Endodermal cell (in vitro differentiated cells): ENCODE measurements at regions not wholly inside any gene's neighbourhood (a gene's known extent, or its start where the extent isn't known, plus 50 kb on each side); places are given as distances from the start of the nearest gene placed in this dataset.

Source experiments
- DNase-seq: peaks from one replicate; pipeline ENCODE4 v3.0.0-alpha.2; 2017
- H3K27ac ChIP-seq: 2 replicates; pipeline ENCODE4 v1.5.1; 2013; ENCODE audit warnings: mild to moderate bottlenecking, low read depth, low read length, moderate library complexity
- H3K27me3 ChIP-seq: 2 replicates; pipeline ENCODE4 v1.6.1; 2013; ENCODE audit warnings: mild to moderate bottlenecking, low read length, moderate library complexity; ENCODE audit not compliant: insufficient read depth, control insufficient read depth, poor library complexity, severe bottlenecking
- H3K36me3 ChIP-seq: 2 replicates; pipeline ENCODE4 v1.7.0; 2013; ENCODE audit warnings: mild to moderate bottlenecking, low read length, moderate library complexity; ENCODE audit not compliant: control insufficient read depth, insufficient read depth
- H3K4me1 ChIP-seq: one replicate; pipeline ENCODE4 v1.7.0; 2013; ENCODE audit warnings: low read length; ENCODE audit not compliant: control insufficient read depth, insufficient read depth
- H3K4me3 ChIP-seq: 2 replicates; pipeline ENCODE4 v1.5.1; 2013; ENCODE audit warnings: mild to moderate bottlenecking, low read length, moderate library complexity
- H3K9ac ChIP-seq: 2 replicates; pipeline ENCODE4 v1.6.1; 2013; ENCODE audit warnings: mild to moderate bottlenecking, low read length, moderate library complexity; ENCODE audit not compliant: poor library complexity, severe bottlenecking; ENCODE audit errors: extremely low read depth
- H3K9me3 ChIP-seq: 2 replicates; pipeline ENCODE4 v1.6.1; 2013; ENCODE audit warnings: mild to moderate bottlenecking, low read length, moderate library complexity; ENCODE audit not compliant: control insufficient read depth
- H3K27ac Mint-ChIP-seq: 2 replicates; pipeline ENCODE4 v1.8.0; 2020; ENCODE audit warnings: mixed read lengths
- H3K27me3 Mint-ChIP-seq: 2 replicates; pipeline ENCODE4 v1.8.0; 2021; ENCODE audit warnings: mild to moderate bottlenecking, mixed read lengths; ENCODE audit not compliant: insufficient read depth
- H3K36me3 Mint-ChIP-seq: 2 replicates; pipeline ENCODE4 v1.8.0; 2020; ENCODE audit warnings: low read depth, mixed read lengths
- H3K4me1 Mint-ChIP-seq: 2 replicates; pipeline ENCODE4 v1.8.0; 2020; ENCODE audit warnings: mixed read lengths
- H3K4me3 Mint-ChIP-seq: 2 replicates; pipeline ENCODE4 v1.8.0; 2020; ENCODE audit warnings: mild to moderate bottlenecking, moderate library complexity, mixed read lengths
- H3K9me3 Mint-ChIP-seq: 2 replicates; pipeline ENCODE4 v1.8.0; 2020; ENCODE audit warnings: mild to moderate bottlenecking, mixed read lengths
- CTCF ChIP-seq: fragments of 200-600 bp; sonication (generic); conservative IDR thresholded peaks from 2 replicates; pipeline ENCODE4 v1.5.0; 2021; ENCODE audit warnings: antibody characterized with exemption, mild to moderate bottlenecking
- WGBS, 2 experiments: methylation state at CpG; one replicate each; pipeline versions ENCODE4 v1.1.5 to v1.1.7; 2013; ENCODE audit warnings: missing lambda C conversion rate in 2 of 2, mixed read lengths in 1 of 2; ENCODE audit not compliant: insufficient coverage in 1 of 2, insufficient read length in 1 of 2; 5-methylcytosine and 5-hydroxymethylcytosine counted together

- H3K27me3 Mint-ChIP-seq: no peaks in the 10 kb centered on the region
- H3K4me1 Mint-ChIP-seq: no peaks in the 10 kb centered on the region
- Histone ChIP-seq H3K27ac (no peak overlapping the region), H3K4me3 (no peak overlapping the region), H3K4me1 (no peaks in the 10 kb centered on the region), H3K9me3 (peaks cover 6% of the 10 kb centered on the region), H3K9ac (no peak overlapping the region), H3K36me3 (no peaks in the 10 kb centered on the region), H3K27me3 (no peaks in the 10 kb centered on the region)
- peaks cover 10% of the 10 kb centered on the region for H3K9me3 Mint-ChIP-seq
- TF ChIP-seq CTCF: no peak
- no peak for DNase-seq
- no peak overlapping the region for H3K27ac Mint-ChIP-seq
- WGBS, 2 experiments: 77 to 86% methylated on average over 2 of the region's 2 CpGs
- no peak overlapping the region for H3K4me3 Mint-ChIP-seq
- H3K36me3 Mint-ChIP-seq: no peaks in the 10 kb centered on the region
These were observed 646.5 kb upstream of the SEL1L start for GRCh38 chr14:82180139-82180538.

GRCh38 chr14:82182646-82183045, 649.0 kb upstream of the SEL1L start:
- TF ChIP-seq CTCF: no peak
- Histone ChIP-seq H3K27me3 (no peaks in the 10 kb centered on the region), H3K27ac (no peak overlapping the region), H3K9ac (no peak overlapping the region), H3K36me3 (no peaks in the 10 kb centered on the region), H3K4me1 (no peaks in the 10 kb centered on the region), H3K9me3 (peaks cover 6% of the 10 kb centered on the region), H3K4me3 (no peak overlapping the region)
- Mint-ChIP-seq H3K4me3 (no peak overlapping the region), H3K36me3 (no peaks in the 10 kb centered on the region), H3K27me3 (no peaks in the 10 kb centered on the region), H3K9me3 (peaks cover 15% of the 10 kb centered on the region), H3K27ac (no peak overlapping the region), H3K4me1 (no peaks in the 10 kb centered on the region)
- peak; percentile 56 for DNase-seq

GRCh38 chr14:82190742-82191141, 657.1 kb upstream of the SEL1L start:
- H3K4me1 Mint-ChIP-seq: no peaks in the 10 kb centered on the region
- H3K9ac ChIP-seq: no peak overlapping the region
- H3K9me3 ChIP-seq: peaks cover 19% of the 10 kb centered on the region
- no peak for TF ChIP-seq CTCF
- peaks cover 30% of the 10 kb centered on the region for H3K9me3 Mint-ChIP-seq
- H3K27me3 Mint-ChIP-seq: no peaks in the 10 kb centered on the region
- DNase-seq: no peak
- H3K27me3 ChIP-seq: no peaks in the 10 kb centered on the region
- no peak overlapping the region for H3K4me3 ChIP-seq
- H3K4me1 ChIP-seq: no peaks in the 10 kb centered on the region
- H3K4me3 Mint-ChIP-seq: no peak overlapping the region
- no peak overlapping the region for H3K27ac Mint-ChIP-seq
- H3K36me3 Mint-ChIP-seq: no peaks in the 10 kb centered on the region
- WGBS, 2 experiments: 57 to 82% methylated on average over 1 to 3 of the region's 3 CpGs
- H3K27ac ChIP-seq: no peak overlapping the region
- no peaks in the 10 kb centered on the region for H3K36me3 ChIP-seq
